Endothelial cell of umbilical vein (primary cell): ENCODE measurements at regions not wholly inside any gene's neighbourhood (a gene's known extent, or its start where the extent isn't known, plus 50 kb on each side); places are given as distances from the start of the nearest gene placed in this dataset.

Experiments used
- BruUV-seq: library from RNA; stranded (reverse); fragments of 400-500 nt; replicated peaks from 2 replicates; lab custom pipeline; 2021; lab: Mats Ljungman, UMichigan
- CTCF ChIA-PET: fragments of 300-600, 350-600 bp; sonication (Branson Sonifier 250); formaldehyde crosslinking; loops from one replicate; lab custom pipeline; 2021; ENCODE audit warnings: antibody characterized with exemption, inconsistent platforms; lab: Charles Lee
- POLR2A ChIA-PET: fragments of 300-600, 350-600 bp; sonication (Branson Sonifier 250); formaldehyde crosslinking; loops from one replicate; lab custom pipeline; 2021; ENCODE audit warnings: antibody characterized with exemption, inconsistent platforms; lab: Charles Lee
- DNase-seq: peaks from one replicate; pipeline ENCODE4 v3.0.0-alpha.2; 2011; ENCODE audit warnings: low read depth, low spot score
- FAIRE-seq: peaks from 2 replicates; lab custom pipeline; 2011; peaks lifted over from hg19 to GRCh38; lab: Jason Lieb, UNC
- H2AFZ ChIP-seq: 2 replicates; pipeline ENCODE4 v1.6.0; 2012; ENCODE audit warnings: low read depth, low read length, control low read depth, inconsistent platforms
- H3K27ac ChIP-seq: 2 replicates; pipeline ENCODE4 v1.5.1; 2011; ENCODE audit warnings: low read depth, mild to moderate bottlenecking, control low read depth, low read length, moderate library complexity; ENCODE audit not compliant: insufficient read depth
- H3K27me3 ChIP-seq, 2 experiments: 2 replicates each; pipeline versions ENCODE4 v1.6.0 to v1.6.1; 2011; ENCODE audit warnings: low read length in 2 of 2, mixed read lengths in 1 of 2; ENCODE audit not compliant: control insufficient read depth in 2 of 2, insufficient read depth in 2 of 2
- H3K36me3 ChIP-seq, 2 experiments: 2 replicates in 1 of 2; 3 replicates in 1 of 2; pipeline ENCODE4 v1.5.1; 2011; ENCODE audit warnings: low read length in 2 of 2, mild to moderate bottlenecking in 1 of 2, moderate library complexity in 1 of 2; ENCODE audit not compliant: control insufficient read depth in 2 of 2, insufficient read depth in 2 of 2; ENCODE audit errors: extremely low read depth in 1 of 2
- H3K4me1 ChIP-seq: 3 replicates; pipeline ENCODE4 v1.5.1; 2011; ENCODE audit warnings: mild to moderate bottlenecking, low read length; ENCODE audit not compliant: control insufficient read depth, insufficient read depth; ENCODE audit errors: extremely low read depth
- H3K4me2 ChIP-seq: 2 replicates; pipeline ENCODE4 v1.6.1; 2011; ENCODE audit warnings: low read length, control low read depth, mixed read lengths; ENCODE audit not compliant: insufficient read depth
- H3K4me3 ChIP-seq, 3 experiments: fragments of 200-600 bp in 1 of 3; sonication (generic), shearing (Covaris generic) in 1 of 3; replicated peaks in 1 of 3; 2 replicates each; pipeline ENCODE4 v1.5.1; 2011 to 2016; ENCODE audit warnings: control low read depth in 3 of 3, low read length in 3 of 3, mild to moderate bottlenecking in 2 of 3, inconsistent platforms in 1 of 3, low read depth in 1 of 3, moderate library complexity in 1 of 3; ENCODE audit not compliant: insufficient read depth in 1 of 3
- H3K79me2 ChIP-seq: 2 replicates; pipeline ENCODE4 v1.6.0; 2012; ENCODE audit warnings: low read length, inconsistent platforms; ENCODE audit not compliant: control insufficient read depth, insufficient read depth
- H3K9ac ChIP-seq: replicated peaks from 2 replicates; pipeline ENCODE3; 2011; ENCODE audit warnings: low read length, control low read depth; ENCODE audit not compliant: insufficient read depth; ENCODE audit errors: extremely low read depth
- H3K9me1 ChIP-seq: replicated peaks from 3 replicates; pipeline ENCODE4 v1.6.0; 2011; ENCODE audit warnings: mild to moderate bottlenecking, low read length; ENCODE audit not compliant: control insufficient read depth, insufficient read depth; ENCODE audit errors: extremely low read depth
- H3K9me3 ChIP-seq: replicated peaks from 2 replicates; pipeline ENCODE4 v1.5.1; 2012; ENCODE audit warnings: low read length, inconsistent platforms; ENCODE audit not compliant: control insufficient read depth, insufficient read depth
- H4K20me1 ChIP-seq: replicated peaks from 2 replicates; pipeline ENCODE3; 2011; ENCODE audit warnings: mild to moderate bottlenecking, low read length; ENCODE audit not compliant: control insufficient read depth, insufficient read depth; ENCODE audit errors: extremely low read depth
- EZH2 ChIP-seq: IDR thresholded peaks from 2 replicates; pipeline ENCODE4 v1.6.1; 2012; ENCODE audit warnings: borderline replicate concordance, low read depth, mild to moderate bottlenecking, moderate library complexity, low read length, inconsistent platforms; ENCODE audit not compliant: severe bottlenecking
- FOS ChIP-seq: IDR thresholded peaks from 2 replicates; pipeline ENCODE4 v1.6.1; 2011; ENCODE audit warnings: mild to moderate bottlenecking, low read length, moderate library complexity, borderline replicate concordance; ENCODE audit not compliant: insufficient read depth
- GATA2 ChIP-seq: IDR thresholded peaks from 2 replicates; pipeline ENCODE4 v1.7.0; 2011; ENCODE audit warnings: low read depth, mild to moderate bottlenecking, moderate library complexity, mixed read lengths, low read length; ENCODE audit not compliant: insufficient read length, insufficient read depth
- JUN ChIP-seq: IDR thresholded peaks from 2 replicates; pipeline ENCODE4 v1.6.1; 2011; ENCODE audit warnings: borderline replicate concordance, low read depth; ENCODE audit not compliant: insufficient read length, insufficient read depth
- MYC ChIP-seq: IDR thresholded peaks from one replicate; pipeline ENCODE4 v1.6.1; 2011; ENCODE audit warnings: mild to moderate bottlenecking, low read depth, low read length
- POLR2A ChIP-seq: IDR thresholded peaks from 2 replicates; pipeline ENCODE4 v1.6.1; 2012; ENCODE audit warnings: low read depth, mild to moderate bottlenecking, control low read depth, low read length
- POLR2AphosphoS5 ChIP-seq: IDR thresholded peaks from 2 replicates; pipeline ENCODE4 v1.6.1; 2012; ENCODE audit warnings: low read depth, mild to moderate bottlenecking, control low read depth, low read length, moderate library complexity; ENCODE audit not compliant: insufficient read depth
- dilution Hi-C: fragments of 300-500 bp; cut with MboI; formaldehyde crosslinking; loops from one replicate; pipeline ENCODE4 v1.15.0; 2019; ENCODE audit warnings: low sequenced_read_pairs; ENCODE audit not compliant: extremely low pct_ligation_motif_present
- intact Hi-C: fragments of 100-400 bp; cut with micrococcal nuclease; formaldehyde crosslinking; loops from one replicate; pipeline ENCODE4 v1.10.0; 2022
- TF ChIP-seq, protein P1 (sequence below): IDR thresholded peaks from 2 replicates; pipeline ENCODE4 v1.6.1; 2011; ENCODE audit not compliant: insufficient read depth, insufficient read length
- TF ChIP-seq, protein P2 (sequence below), 2 donors: IDR thresholded peaks; 1 replicate in 1 of 2; 2 replicates in 1 of 2; pipeline ENCODE4 v1.5.1; 2011; ENCODE audit warnings: low read length in 2 of 2, mild to moderate bottlenecking in 2 of 2, moderate library complexity in 2 of 2, control low read depth in 1 of 2, inconsistent platforms in 1 of 2, low read depth in 1 of 2; ENCODE audit not compliant: insufficient read depth in 1 of 2; ENCODE audit errors: extremely low read depth in 1 of 2

DNA sequence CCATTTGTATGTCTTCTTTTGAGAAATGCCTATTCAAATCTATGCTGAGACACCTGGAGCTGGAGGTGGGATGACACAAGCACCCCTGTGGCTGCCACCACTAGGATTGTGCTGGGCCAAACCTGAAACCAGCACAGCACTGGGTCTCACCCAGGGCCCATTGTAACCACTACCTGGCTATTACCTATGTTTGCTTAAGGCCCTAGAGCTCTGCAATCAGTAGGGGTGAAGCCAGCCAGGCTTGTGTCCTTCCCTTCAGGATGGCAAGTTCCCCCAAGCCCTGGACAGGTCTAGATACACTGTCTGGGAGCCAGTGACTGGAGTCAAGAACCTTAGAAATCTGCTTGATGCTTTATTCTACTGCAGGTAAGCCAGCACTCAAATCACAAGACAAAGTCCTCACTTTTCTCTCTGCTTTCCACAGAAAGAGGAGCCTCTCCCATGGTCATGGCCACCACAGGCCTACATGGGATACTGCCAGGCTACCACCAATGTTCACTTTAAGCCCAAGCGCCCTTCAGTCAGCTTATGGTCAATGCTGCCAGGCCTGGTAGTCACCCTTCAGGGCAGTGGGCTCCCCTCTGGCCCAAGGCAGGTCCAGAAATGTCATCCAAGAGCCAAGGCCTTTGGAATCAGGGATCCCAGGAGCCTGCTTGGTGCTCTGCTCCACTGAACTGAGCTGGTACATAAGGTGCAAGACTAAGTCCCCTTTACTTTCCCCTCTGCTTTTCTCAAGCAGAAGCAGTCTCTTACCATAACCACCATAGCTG is 105.3 kb downstream of the BMS1 start:
- H3K4me2 ChIP-seq, result no peak overlapping the region
- H3K4me3 ChIP-seq, result no peak overlapping the region
- dilution Hi-C loops, result no loop called here
- TF ChIP-seq JUN, result no peak
- no peak for TF ChIP-seq GATA2
- TF ChIP-seq, protein P1, sequence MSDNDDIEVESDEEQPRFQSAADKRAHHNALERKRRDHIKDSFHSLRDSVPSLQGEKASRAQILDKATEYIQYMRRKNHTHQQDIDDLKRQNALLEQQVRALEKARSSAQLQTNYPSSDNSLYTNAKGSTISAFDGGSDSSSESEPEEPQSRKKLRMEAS, result no peak
- no peak for TF ChIP-seq EZH2
- no peak for TF ChIP-seq POLR2A
- no peak for FAIRE-seq
- no peak overlapping the region for H2AFZ ChIP-seq
- intact Hi-C loops, result no loop called here
- no peak for DNase-seq
- POLR2A ChIA-PET, result no interaction called here
- H3K79me2 ChIP-seq, result no peaks in the 10 kb centered on the region
- no TSS peak for BruUV-seq
- no peak overlapping the region for H3K9ac ChIP-seq
- no peaks in the 10 kb centered on the region for H4K20me1 ChIP-seq
- no peaks in the 10 kb centered on the region for H3K4me1 ChIP-seq
- CTCF ChIA-PET, result no interaction called here
- no peak overlapping the region for H3K27ac ChIP-seq
- H3K27me3 ChIP-seq, result no peaks in the 10 kb centered on the region
- no peaks in the 10 kb centered on the region for H3K9me1 ChIP-seq
- H3K9me3 ChIP-seq, result no peaks in the 10 kb centered on the region
- no peaks in the 10 kb centered on the region for H3K36me3 ChIP-seq

DNA sequence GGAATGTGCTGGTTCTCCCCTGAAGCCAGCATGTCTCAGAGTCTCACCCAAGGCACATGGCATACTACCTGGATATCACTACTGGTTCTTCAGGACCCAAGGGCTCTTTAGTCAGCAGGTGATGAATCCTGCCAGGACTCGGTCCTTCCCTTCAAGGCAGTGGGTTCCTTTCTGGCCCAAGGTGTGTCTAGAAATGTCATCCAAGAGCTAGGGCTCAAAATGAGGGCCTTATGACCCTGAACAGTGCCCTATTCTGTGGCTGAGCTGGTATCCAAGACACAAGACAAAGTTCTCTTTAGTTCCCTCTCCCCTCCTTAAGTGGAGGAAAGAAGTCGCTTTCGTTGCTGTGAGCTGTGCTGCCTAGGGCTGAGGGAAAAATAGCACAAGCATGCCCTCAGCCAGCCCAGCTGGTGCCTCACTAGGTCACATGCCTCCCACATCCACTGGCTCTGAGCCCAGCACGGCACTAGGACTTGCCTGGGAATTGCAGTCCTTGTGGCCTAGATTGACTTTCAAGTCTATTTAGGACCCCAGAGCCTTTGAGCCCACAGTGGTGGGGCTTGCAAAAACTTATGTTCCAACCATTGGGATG is 106.0 kb downstream of the BMS1 start:
- Histone ChIP-seq H2AFZ (no peak overlapping the region), H3K36me3 (no peaks in the 10 kb centered on the region), H3K4me1 (no peaks in the 10 kb centered on the region), H3K9ac (no peak overlapping the region), H3K9me3 (no peaks in the 10 kb centered on the region), H3K27ac (no peak overlapping the region), H3K27me3 (no peaks in the 10 kb centered on the region), H3K79me2 (no peaks in the 10 kb centered on the region), H4K20me1 (no peaks in the 10 kb centered on the region), H3K9me1 (no peaks in the 10 kb centered on the region), H3K4me2 (no peak overlapping the region), H3K4me3 (no peak overlapping the region)
- POLR2A ChIA-PET, result no interaction called here
- FAIRE-seq (no peak), DNase-seq (no peak)
- no peak for TF ChIP-seq EZH2
- TF ChIP-seq POLR2A, result no peak
- no peak for TF ChIP-seq FOS
- no peak for TF ChIP-seq MYC
- no peak for TF ChIP-seq JUN
- TF ChIP-seq, protein P2, sequence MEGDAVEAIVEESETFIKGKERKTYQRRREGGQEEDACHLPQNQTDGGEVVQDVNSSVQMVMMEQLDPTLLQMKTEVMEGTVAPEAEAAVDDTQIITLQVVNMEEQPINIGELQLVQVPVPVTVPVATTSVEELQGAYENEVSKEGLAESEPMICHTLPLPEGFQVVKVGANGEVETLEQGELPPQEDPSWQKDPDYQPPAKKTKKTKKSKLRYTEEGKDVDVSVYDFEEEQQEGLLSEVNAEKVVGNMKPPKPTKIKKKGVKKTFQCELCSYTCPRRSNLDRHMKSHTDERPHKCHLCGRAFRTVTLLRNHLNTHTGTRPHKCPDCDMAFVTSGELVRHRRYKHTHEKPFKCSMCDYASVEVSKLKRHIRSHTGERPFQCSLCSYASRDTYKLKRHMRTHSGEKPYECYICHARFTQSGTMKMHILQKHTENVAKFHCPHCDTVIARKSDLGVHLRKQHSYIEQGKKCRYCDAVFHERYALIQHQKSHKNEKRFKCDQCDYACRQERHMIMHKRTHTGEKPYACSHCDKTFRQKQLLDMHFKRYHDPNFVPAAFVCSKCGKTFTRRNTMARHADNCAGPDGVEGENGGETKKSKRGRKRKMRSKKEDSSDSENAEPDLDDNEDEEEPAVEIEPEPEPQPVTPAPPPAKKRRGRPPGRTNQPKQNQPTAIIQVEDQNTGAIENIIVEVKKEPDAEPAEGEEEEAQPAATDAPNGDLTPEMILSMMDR (IDR thresholded peaks at IDR 0.05; ENCODE audit: extremely low read depth in 1 of 2, insufficient read depth in 1 of 2, low read depth in 1 of 2, low read length in 2 of 2), result no peak
- no peak for TF ChIP-seq GATA2
- TF ChIP-seq, protein P1, result no peak
- TF ChIP-seq POLR2AphosphoS5, result no peak
- CTCF ChIA-PET, result no interaction called here
- no TSS peak for BruUV-seq
- dilution Hi-C loops, result no loop called here
- intact Hi-C loops, result no loop called here
